Effector memory CD8-positive, alpha-beta T cell (primary cell): ENCODE measurements at regions not wholly inside any gene's neighbourhood (a gene's known extent, or its start where the extent isn't known, plus 50 kb on each side); places are given as distances from the start of the nearest gene placed in this dataset.
"Not testable (repeated sequence)": the region's sequence is repeated elsewhere in the genome, so short reads cannot be mapped to it uniquely, and the experiment has no call there.

ENCODE experiments used
- ATAC-seq: fragments of 150-1000 bp; cut with Tn5 transposase; replicated peaks from 2 replicates; pipeline ENCODE4 v1.10.0; 2021; ENCODE audit warnings: mild to moderate bottlenecking, moderate library complexity
- DNase-seq, 3 experiments: peaks; one replicate each; pipeline ENCODE4 v3.0.0; 2021
- H3K27ac Mint-ChIP-seq, 2 donors: one replicate each; pipeline ENCODE4 v1.8.0; 2022; ENCODE audit warnings: mild to moderate bottlenecking in 2 of 2, mixed read lengths in 2 of 2, moderate library complexity in 2 of 2
- H3K27me3 Mint-ChIP-seq, 2 donors: one replicate each; pipeline ENCODE4 v1.8.0; 2022; ENCODE audit warnings: mixed read lengths in 2 of 2
- H3K36me3 Mint-ChIP-seq: one replicate; pipeline ENCODE4 v1.8.0; 2022; ENCODE audit warnings: mild to moderate bottlenecking, moderate library complexity, mixed read lengths; ENCODE audit not compliant: insufficient read depth
- H3K4me1 Mint-ChIP-seq, 2 donors: one replicate each; pipeline ENCODE4 v1.8.0; 2022; ENCODE audit warnings: low read depth in 2 of 2, mixed read lengths in 2 of 2
- H3K4me3 Mint-ChIP-seq, 2 donors: one replicate each; pipeline ENCODE4 v1.8.0; 2022; ENCODE audit warnings: mild to moderate bottlenecking in 2 of 2, mixed read lengths in 2 of 2, moderate library complexity in 2 of 2
- H3K9me3 Mint-ChIP-seq, 2 donors: one replicate each; pipeline ENCODE4 v1.8.0; 2022; ENCODE audit warnings: mixed read lengths in 2 of 2

GRCh38 chr11:134597452-134597851 lies 185.4 kb upstream of the B3GAT1 start:
- peaks cover 24 to 61% of the 10 kb centered on the region in 2 donors for H3K27me3 Mint-ChIP-seq

GRCh38 chr11:134596404-134596803 lies 184.4 kb upstream of the B3GAT1 start:
- peaks cover 20 to 53% of the 10 kb centered on the region in 2 donors for H3K27me3 Mint-ChIP-seq
- H3K36me3 Mint-ChIP-seq = no peaks in the 10 kb centered on the region
- no peak overlapping the region for H3K27ac Mint-ChIP-seq
- no peaks in the 10 kb centered on the region for H3K9me3 Mint-ChIP-seq
- DNase-seq (no peak), ATAC-seq (no peak)
- no peaks in the 10 kb centered on the region for H3K4me1 Mint-ChIP-seq
- no peak overlapping the region for H3K4me3 Mint-ChIP-seq

More at GRCh38 chr11:134597452-134597851, 185.4 kb upstream of the B3GAT1 start:
- Mint-ChIP-seq H3K9me3 (no peaks in the 10 kb centered on the region), H3K4me3 (no peak overlapping the region), H3K4me1 (no peaks in the 10 kb centered on the region), H3K36me3 (no peaks in the 10 kb centered on the region), H3K27ac (no peak overlapping the region)
- ATAC-seq = no peak
- DNase-seq = no peak

- H3K27ac Mint-ChIP-seq = no peak overlapping the region
- peak; percentile 56 for ATAC-seq
- H3K4me1 Mint-ChIP-seq = peaks cover 0 to 4% of the 10 kb centered on the region in 2 donors
- no peaks in the 10 kb centered on the region for H3K9me3 Mint-ChIP-seq
- peak; percentile 13 to 31 (median 24) for DNase-seq
- H3K36me3 Mint-ChIP-seq = no peaks in the 10 kb centered on the region
- H3K4me3 Mint-ChIP-seq = no peak overlapping the region
- H3K27me3 Mint-ChIP-seq = peaks cover 13 to 39% of the 10 kb centered on the region in 2 donors
Observed at GRCh38 chr11:134592391-134592990, 180.4 kb upstream of the B3GAT1 start.

GRCh38 chr11:134591338-134591737 lies 179.3 kb upstream of the B3GAT1 start:
- H3K9me3 Mint-ChIP-seq = no peaks in the 10 kb centered on the region
- peaks cover 0 to 4% of the 10 kb centered on the region in 2 donors for H3K4me1 Mint-ChIP-seq
- peaks cover 23 to 48% of the 10 kb centered on the region in 2 donors for H3K27me3 Mint-ChIP-seq
- no peak overlapping the region for H3K4me3 Mint-ChIP-seq
- DNase-seq (no peak), ATAC-seq (no peak)
- H3K36me3 Mint-ChIP-seq = no peaks in the 10 kb centered on the region
- H3K27ac Mint-ChIP-seq = no peak overlapping the region

GRCh38 chr11:134589129-134589528 lies 177.1 kb upstream of the B3GAT1 start:
- H3K27ac Mint-ChIP-seq = no peak overlapping the region
- H3K4me3 Mint-ChIP-seq = no peak overlapping the region
- H3K4me1 Mint-ChIP-seq = peaks cover 0 to 6% of the 10 kb centered on the region in 2 donors
- no peaks in the 10 kb centered on the region for H3K36me3 Mint-ChIP-seq
- H3K9me3 Mint-ChIP-seq = no peaks in the 10 kb centered on the region
- ATAC-seq = no peak
- DNase-seq = no peak
- peaks cover 18 to 48% of the 10 kb centered on the region in 2 donors for H3K27me3 Mint-ChIP-seq

- not testable (repeated sequence) for H3K4me3 Mint-ChIP-seq, ATAC-seq, DNase-seq, H3K9me3 Mint-ChIP-seq, H3K27ac Mint-ChIP-seq, H3K36me3 Mint-ChIP-seq
- peaks cover 18 to 53% of the 10 kb centered on the region in 2 donors for H3K27me3 Mint-ChIP-seq
- peaks cover 5 to 11% of the 10 kb centered on the region in 2 donors for H3K4me1 Mint-ChIP-seq
Observed at GRCh38 chr11:134588460-134589110, 176.5 kb upstream of the B3GAT1 start.

GRCh38 chr11:134587345-134587744 lies 175.3 kb upstream of the B3GAT1 start:
- peaks cover 17 to 21% of the 10 kb centered on the region in 2 donors for H3K4me1 Mint-ChIP-seq
- DNase-seq (no peak), ATAC-seq (no peak)
- H3K36me3 Mint-ChIP-seq = no peaks in the 10 kb centered on the region
- no peak overlapping the region for H3K27ac Mint-ChIP-seq
- H3K4me3 Mint-ChIP-seq = no peak overlapping the region
- no peaks in the 10 kb centered on the region for H3K9me3 Mint-ChIP-seq
- peaks cover 18 to 56% of the 10 kb centered on the region in 2 donors for H3K27me3 Mint-ChIP-seq

- H3K4me3 Mint-ChIP-seq = no peak overlapping the region
- peaks cover 18 to 58% of the 10 kb centered on the region in 2 donors for H3K27me3 Mint-ChIP-seq
- peaks cover 17 to 21% of the 10 kb centered on the region in 2 donors for H3K4me1 Mint-ChIP-seq
- ATAC-seq (no peak), DNase-seq (no peak)
- no peaks in the 10 kb centered on the region for H3K36me3 Mint-ChIP-seq
- H3K27ac Mint-ChIP-seq = no peak overlapping the region
- no peaks in the 10 kb centered on the region for H3K9me3 Mint-ChIP-seq
Observed at GRCh38 chr11:134586726-134587125, 174.7 kb upstream of the B3GAT1 start.

GRCh38 chr11:134585666-134586610 lies 173.9 kb upstream of the B3GAT1 start:
- peaks cover 17 to 21% of the 10 kb centered on the region in 2 donors for H3K4me1 Mint-ChIP-seq
- no peak overlapping the region for H3K27ac Mint-ChIP-seq
- DNase-seq = no peak

GRCh38 chr11:134584706-134585445 lies 172.8 kb upstream of the B3GAT1 start:
- Mint-ChIP-seq H3K36me3 (no peaks in the 10 kb centered on the region), H3K4me1 (peaks cover 17 to 21% of the 10 kb centered on the region in 2 donors), H3K27me3 (peaks cover 21 to 74% of the 10 kb centered on the region in 2 donors), H3K27ac (no peak overlapping the region), H3K4me3 (peak overlapping the region; percentile 20 to 69), H3K9me3 (no peaks in the 10 kb centered on the region)
- no peak for DNase-seq
- ATAC-seq = no peak

More at GRCh38 chr11:134585666-134586610, 173.9 kb upstream of the B3GAT1 start:
- Mint-ChIP-seq H3K9me3 (no peaks in the 10 kb centered on the region), H3K27me3 (peaks cover 15 to 65% of the 10 kb centered on the region in 2 donors), H3K4me3 (no peak overlapping the region), H3K36me3 (no peaks in the 10 kb centered on the region)
- no peak for ATAC-seq

GRCh38 chr11:134584001-134584561 lies 172.0 kb upstream of the B3GAT1 start:
- Mint-ChIP-seq H3K9me3 (no peaks in the 10 kb centered on the region), H3K27ac (no peak overlapping the region), H3K4me1 (peaks cover 17 to 19% of the 10 kb centered on the region in 2 donors), H3K36me3 (no peaks in the 10 kb centered on the region), H3K27me3 (peaks cover 22 to 74% of the 10 kb centered on the region in 2 donors), H3K4me3 (peak overlapping the region; percentile 40 to 69)
- DNase-seq (no peak), ATAC-seq (peak; percentile 17)

GRCh38 chr11:134583397-134583990 lies 171.5 kb upstream of the B3GAT1 start:
- H3K27ac Mint-ChIP-seq = peak overlapping the region; percentile 68 to 75
- H3K4me3 Mint-ChIP-seq = peak overlapping the region; percentile 40 to 69
- peaks cover 17% of the 10 kb centered on the region in 2 donors for H3K4me1 Mint-ChIP-seq
- H3K36me3 Mint-ChIP-seq = no peaks in the 10 kb centered on the region
- peak; percentile 72 for ATAC-seq
- H3K9me3 Mint-ChIP-seq = no peaks in the 10 kb centered on the region
- H3K27me3 Mint-ChIP-seq = peaks cover 22 to 76% of the 10 kb centered on the region in 2 donors
- no peak for DNase-seq
